ENCODE measurements at regions not wholly inside any gene's neighbourhood (a gene's known extent, or its start where the extent isn't known, plus 50 kb on each side); places are given as distances from the start of the nearest gene placed in this dataset.

DNA sequence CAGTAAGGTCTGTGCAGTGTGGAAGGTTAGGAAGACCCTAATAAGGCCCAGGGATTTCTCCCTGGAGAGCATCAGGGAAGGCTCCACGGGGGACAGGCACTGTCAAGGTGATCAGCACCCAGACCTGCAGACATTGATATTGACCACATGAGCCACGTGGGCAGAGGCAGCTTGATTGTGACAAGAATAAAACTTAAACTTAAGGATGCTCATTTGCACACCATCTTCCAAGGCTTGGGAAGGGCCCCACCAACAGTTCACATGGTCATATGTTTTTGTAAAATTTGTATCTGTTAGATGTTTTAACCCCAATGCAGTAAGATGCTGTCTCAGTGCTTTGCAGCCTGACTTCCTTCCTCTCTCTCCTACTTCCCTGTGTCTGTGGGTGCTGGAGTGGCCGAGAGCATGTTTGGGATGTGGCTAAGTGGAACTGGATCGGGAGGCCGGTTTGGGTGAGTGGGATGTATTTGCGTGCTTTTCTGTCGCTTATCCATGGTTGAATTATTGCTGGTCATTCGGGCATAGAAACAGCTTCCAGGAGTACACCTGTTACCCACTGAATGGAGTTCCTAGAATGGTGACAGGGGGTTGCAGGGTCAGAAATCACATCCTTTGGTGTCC, 49.8 kb upstream of the OLIG2 start:
- H3K27ac ChIP-seq (ENCODE audit: insufficient read depth, low read depth, low read length, poor library complexity, severe bottlenecking): no peak overlapping the region
- no peak overlapping the region for H3K4me3 ChIP-seq (ENCODE audit: insufficient read depth, low read depth, low read length)
- H3K4me1 ChIP-seq (ENCODE audit: control insufficient read depth, insufficient read depth, low read length): peaks cover 10% of the 10 kb centered on the region
- H3K27me3 ChIP-seq (ENCODE audit: control insufficient read depth, insufficient read depth, low read length, poor library complexity, severe bottlenecking): peaks cover 4% of the 10 kb centered on the region
- H3K9me3 ChIP-seq (ENCODE audit: control insufficient read depth, low read length): no peaks in the 10 kb centered on the region
- WGBS, 2 experiments: 94% methylated on average over 8 of the region's 8 CpGs
- H3K36me3 ChIP-seq (ENCODE audit: control insufficient read depth, insufficient read depth, low read length): no peaks in the 10 kb centered on the region

All from ectodermal cell (in vitro differentiated cells).